Neuronal stem cell (in vitro differentiated cells): ENCODE measurements at regions not wholly inside any gene's neighbourhood (a gene's known extent, or its start where the extent isn't known, plus 50 kb on each side); places are given as distances from the start of the nearest gene placed in this dataset.
A peak's percentile ranks its signal among the peaks of the same experiment; 100 is the strongest.

ENCODE experiments used
- DNase-seq: peaks from one replicate; pipeline ENCODE4 v3.0.0-alpha.2; 2013; ENCODE audit warnings: low spot score
- H2AFZ ChIP-seq: one replicate; pipeline ENCODE4 v1.6.1; 2013; ENCODE audit warnings: mild to moderate bottlenecking, low read length, inconsistent platforms
- H2AK5ac ChIP-seq: 2 replicates; pipeline ENCODE4 v1.6.1; 2013; ENCODE audit warnings: low read depth, mild to moderate bottlenecking, inconsistent platforms, low read length, moderate library complexity, mixed read lengths
- H2BK120ac ChIP-seq: 2 replicates; pipeline ENCODE4 v1.6.1; 2013; ENCODE audit warnings: low read depth, mild to moderate bottlenecking, inconsistent platforms, low read length, moderate library complexity, mixed read lengths
- H2BK12ac ChIP-seq: one replicate; pipeline ENCODE4 v1.6.1; 2013; ENCODE audit warnings: low read length, inconsistent platforms
- H2BK15ac ChIP-seq: 2 replicates; pipeline ENCODE4 v1.6.1; 2013; ENCODE audit warnings: mild to moderate bottlenecking, low read length, inconsistent platforms, mixed read lengths
- H2BK5ac ChIP-seq: one replicate; pipeline ENCODE4 v1.6.1; 2013; ENCODE audit warnings: inconsistent platforms, mild to moderate bottlenecking, low read length, moderate library complexity
- H3K14ac ChIP-seq: one replicate; pipeline ENCODE4 v1.6.1; 2013; ENCODE audit warnings: low read length, inconsistent platforms
- H3K18ac ChIP-seq: 2 replicates; pipeline ENCODE4 v1.6.1; 2013; ENCODE audit warnings: low read length, inconsistent platforms
- H3K23ac ChIP-seq: 2 replicates; pipeline ENCODE4 v1.6.1; 2013; ENCODE audit warnings: low read depth, mild to moderate bottlenecking, mixed read lengths, low read length, inconsistent platforms; ENCODE audit not compliant: poor library complexity
- H3K27ac ChIP-seq: replicated peaks from 3 replicates; pipeline ENCODE4 v1.5.1; 2013; ENCODE audit warnings: low read length, inconsistent platforms
- H3K27me3 ChIP-seq, 3 experiments: 2 replicates each; pipeline ENCODE4 v1.6.1; 2013; ENCODE audit warnings: low read length in 3 of 3, mild to moderate bottlenecking in 2 of 3, inconsistent platforms in 1 of 3, low read depth in 1 of 3, mixed read lengths in 1 of 3, moderate library complexity in 1 of 3; ENCODE audit not compliant: control insufficient read depth in 3 of 3, insufficient read depth in 3 of 3
- H3K36me3 ChIP-seq, 2 donors: replicated peaks in 1 of 2; 2 replicates each; pipeline ENCODE4 v1.6.1; 2013; ENCODE audit warnings: low read length in 2 of 2; ENCODE audit not compliant: control insufficient read depth in 2 of 2, insufficient read depth in 2 of 2
- H3K4ac ChIP-seq: 2 replicates; pipeline ENCODE4 v1.6.1; 2013; ENCODE audit warnings: inconsistent platforms, mild to moderate bottlenecking, low read length, moderate library complexity
- H3K4me1 ChIP-seq, 2 donors: 1 replicate in 1 of 2; 2 replicates in 1 of 2; pipeline ENCODE4 v1.6.1; 2013; ENCODE audit warnings: low read length in 2 of 2, low read depth in 1 of 2; ENCODE audit not compliant: control insufficient read depth in 2 of 2, insufficient read depth in 1 of 2
- H3K4me2 ChIP-seq: one replicate; pipeline ENCODE4 v1.6.1; 2013; ENCODE audit warnings: mild to moderate bottlenecking, low read length, inconsistent platforms; ENCODE audit not compliant: insufficient read depth, poor library complexity, severe bottlenecking
- H3K4me3 ChIP-seq, 2 donors: 2 replicates each; pipeline ENCODE4 v1.5.1; 2013; ENCODE audit warnings: low read length in 2 of 2, mild to moderate bottlenecking in 2 of 2, inconsistent platforms in 1 of 2, moderate library complexity in 1 of 2
- H3K79me1 ChIP-seq: one replicate; pipeline ENCODE4 v1.6.1; 2013; ENCODE audit warnings: low read depth, mild to moderate bottlenecking, inconsistent platforms, low read length, moderate library complexity
- H3K9ac ChIP-seq: one replicate; pipeline ENCODE4 v1.6.1; 2013; ENCODE audit warnings: mild to moderate bottlenecking, low read depth, low read length, inconsistent platforms; ENCODE audit not compliant: poor library complexity
- H3K9me3 ChIP-seq, 2 donors: replicated peaks in 1 of 2; 2 replicates each; pipeline versions ENCODE3 to v1.6.1; 2013; ENCODE audit warnings: low read length in 2 of 2, mild to moderate bottlenecking in 2 of 2, inconsistent platforms in 1 of 2, low read depth in 1 of 2, mixed read lengths in 1 of 2, moderate library complexity in 1 of 2; ENCODE audit not compliant: control insufficient read depth in 2 of 2, insufficient read depth in 1 of 2
- H4K8ac ChIP-seq: one replicate; pipeline ENCODE4 v1.6.1; 2013; ENCODE audit warnings: low read depth, mild to moderate bottlenecking, inconsistent platforms, low read length, moderate library complexity
- H4K91ac ChIP-seq: one replicate; pipeline ENCODE4 v1.6.1; 2013; ENCODE audit warnings: low read length, low read depth, mild to moderate bottlenecking, inconsistent platforms; ENCODE audit not compliant: poor library complexity
- WGBS, 2 donors: extraction: QIAGEN DNeasy Blood & Tissue Kit; methylation state at CpG; one replicate each; pipeline ENCODE4 v1.1.7; 2013; ENCODE audit warnings: missing lambda C conversion rate in 2 of 2, mixed read lengths in 1 of 2; ENCODE audit not compliant: insufficient read length in 2 of 2, insufficient replicate concordance in 1 of 2; ENCODE audit errors: extremely low coverage in 2 of 2; 5-methylcytosine and 5-hydroxymethylcytosine counted together

DNA sequence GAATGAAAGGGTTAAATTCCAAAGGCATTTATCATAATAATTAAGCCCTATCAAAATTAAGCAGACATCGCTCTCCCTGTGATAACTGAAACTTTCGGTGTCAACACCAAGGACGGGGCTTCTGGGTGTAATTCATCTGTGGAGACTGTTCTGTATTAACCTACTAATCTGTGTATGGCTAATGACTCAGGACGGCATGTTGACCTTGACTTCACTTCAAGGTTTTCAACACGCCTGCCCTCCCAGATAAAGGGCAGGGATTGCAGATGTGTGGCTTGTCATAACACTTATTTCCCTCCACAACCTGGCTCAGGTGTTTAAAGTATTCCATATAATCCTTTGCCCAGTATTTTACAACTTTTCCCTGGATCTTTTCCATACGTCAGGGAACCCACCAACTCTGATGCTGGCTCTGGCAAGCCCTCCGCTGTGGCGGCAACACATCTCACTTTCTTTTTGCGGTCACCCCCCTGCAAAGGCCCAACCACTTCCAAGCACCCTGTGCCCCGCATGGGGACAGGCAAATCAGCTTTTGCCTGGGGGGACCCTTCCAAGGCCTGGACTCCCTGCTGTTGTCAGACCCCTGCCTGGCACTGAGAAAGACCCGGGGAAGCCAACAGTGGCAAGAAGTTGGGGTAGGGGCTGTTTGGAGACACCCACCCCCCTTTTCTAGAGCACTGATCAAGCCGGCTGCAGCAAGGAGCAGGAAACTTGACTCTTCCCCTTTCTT lies 93.2 kb upstream of the MEF2A start:
- no peak overlapping the region for H3K9ac ChIP-seq
- no peak overlapping the region for H2BK15ac ChIP-seq
- no peaks in the 10 kb centered on the region for H3K9me3 ChIP-seq
- no peak overlapping the region for H3K4me2 ChIP-seq
- no peak overlapping the region for H3K4me3 ChIP-seq
- H3K23ac ChIP-seq = no peak overlapping the region
- no peaks in the 10 kb centered on the region for H3K36me3 ChIP-seq
- H3K27me3 ChIP-seq = no peaks in the 10 kb centered on the region
- no peak overlapping the region for H3K14ac ChIP-seq
- no peak overlapping the region for H4K8ac ChIP-seq
- H3K18ac ChIP-seq = no peak overlapping the region
- no peak overlapping the region for H2BK5ac ChIP-seq
- no peak for DNase-seq
- WGBS, 2 donors = no CpG with 5 or more reads among the region's 12 CpGs
- no peaks in the 10 kb centered on the region for H3K79me1 ChIP-seq
- peaks cover 0 to 3% of the 10 kb centered on the region in 2 donors for H3K4me1 ChIP-seq
- no peak overlapping the region for H2AK5ac ChIP-seq
- no peak overlapping the region for H2BK120ac ChIP-seq
- H2AFZ ChIP-seq = no peak overlapping the region
- H3K27ac ChIP-seq = no peak overlapping the region
- H3K4ac ChIP-seq = no peak overlapping the region
- no peak overlapping the region for H2BK12ac ChIP-seq
- no peak overlapping the region for H4K91ac ChIP-seq

- Histone ChIP-seq H3K9ac (no peak overlapping the region), H3K18ac (peak overlapping the region; percentile 35), H2BK5ac (no peak overlapping the region), H3K4me1 (peaks cover 0 to 3% of the 10 kb centered on the region in 2 donors), H3K27ac (no peak overlapping the region), H4K8ac (no peak overlapping the region), H3K23ac (no peak overlapping the region), H4K91ac (no peak overlapping the region), H2BK12ac (no peak overlapping the region), H2BK15ac (no peak overlapping the region), H3K4ac (no peak overlapping the region), H3K27me3 (peaks cover 0 to 2% (median 0%) of the 10 kb centered on the region in 3 experiments), H2AFZ (peak overlapping the region; percentile 22), H3K4me2 (no peak overlapping the region), H2AK5ac (peak overlapping the region; percentile 86), H3K4me3 (peak overlapping the region in 1 of 2 donors; percentile 36), H3K14ac (no peak overlapping the region), H3K79me1 (no peaks in the 10 kb centered on the region), H3K36me3 (no peaks in the 10 kb centered on the region), H2BK120ac (no peak overlapping the region), H3K9me3 (no peaks in the 10 kb centered on the region)
- no peak for DNase-seq
- no CpG with 5 or more reads among the region's 24 CpGs for WGBS, 2 donors
Measured at GRCh38 chr15:99473981-99474906, 91.5 kb upstream of the MEF2A start.

DNA sequence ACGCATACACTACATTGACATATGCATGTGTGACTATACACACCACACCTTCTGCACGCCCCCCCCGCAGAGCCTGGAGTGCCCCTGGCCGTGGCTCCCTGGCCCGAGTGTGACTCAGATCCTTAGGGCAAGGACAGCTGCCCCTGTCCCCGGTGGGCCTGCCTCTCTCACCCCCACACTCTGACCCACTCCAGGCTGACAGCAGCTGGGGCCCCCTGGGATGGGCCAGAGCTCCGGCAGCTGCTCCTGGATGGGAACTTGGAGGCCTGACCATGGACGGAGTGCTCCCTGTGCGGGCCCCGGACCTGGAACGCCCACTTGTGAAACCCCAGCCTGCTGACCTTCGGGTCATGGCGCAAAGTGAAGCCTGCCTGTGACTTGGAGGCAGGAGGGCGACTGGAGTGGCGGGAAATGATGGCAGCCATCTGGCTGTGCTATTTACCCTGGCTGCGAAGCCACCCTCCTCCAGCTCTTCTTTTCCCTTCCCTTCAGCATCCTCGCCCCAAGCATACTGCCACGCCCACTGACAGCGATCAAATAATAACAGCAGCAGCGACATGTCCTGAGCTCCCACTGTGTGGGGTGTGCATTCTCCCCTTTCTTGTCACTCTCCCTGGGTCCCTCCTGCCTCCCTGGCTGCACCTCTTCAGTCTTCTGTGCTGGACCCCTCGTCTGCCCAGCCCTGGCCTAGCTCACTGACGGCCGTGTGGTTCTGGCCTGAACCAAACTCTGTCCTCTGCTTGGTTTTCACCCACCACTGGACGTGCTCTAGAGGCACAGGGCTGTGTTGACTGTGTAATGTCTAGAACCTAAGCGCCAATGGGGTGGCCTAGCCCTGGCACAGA lies 90.7 kb upstream of the MEF2A start:
- no peak overlapping the region for H4K8ac ChIP-seq
- H3K4me1 ChIP-seq = peaks cover 0 to 3% of the 10 kb centered on the region in 2 donors
- DNase-seq = no peak
- H2BK12ac ChIP-seq = no peak overlapping the region
- H2AFZ ChIP-seq = no peak overlapping the region
- no peak overlapping the region for H4K91ac ChIP-seq
- peaks cover 0 to 5% (median 0%) of the 10 kb centered on the region in 3 experiments for H3K27me3 ChIP-seq
- no peak overlapping the region for H3K4me2 ChIP-seq
- H3K4me3 ChIP-seq = no peak overlapping the region
- no peak overlapping the region for H3K9ac ChIP-seq
- no peaks in the 10 kb centered on the region for H3K36me3 ChIP-seq
- peak overlapping the region; percentile 86 for H2AK5ac ChIP-seq
- peak overlapping the region; percentile 74 for H3K14ac ChIP-seq
- H3K79me1 ChIP-seq = no peaks in the 10 kb centered on the region
- no CpG with 5 or more reads among the region's 25 CpGs for WGBS, 2 donors
- H3K18ac ChIP-seq = peak overlapping the region; percentile 79
- no peak overlapping the region for H2BK120ac ChIP-seq
- no peaks in the 10 kb centered on the region for H3K9me3 ChIP-seq
- no peak overlapping the region for H2BK5ac ChIP-seq
- no peak overlapping the region for H2BK15ac ChIP-seq
- H3K4ac ChIP-seq = no peak overlapping the region
- no peak overlapping the region for H3K23ac ChIP-seq
- H3K27ac ChIP-seq = no peak overlapping the region
